WTC11 (cell line): ENCODE measurements at regions not wholly inside any gene's neighbourhood (a gene's known extent, or its start where the extent isn't known, plus 50 kb on each side); places are given as distances from the start of the nearest gene placed in this dataset.
A peak's percentile ranks its signal among the peaks of the same experiment; 100 is the strongest.
"Not testable (repeated sequence)": the region's sequence is repeated elsewhere in the genome, so short reads cannot be mapped to it uniquely, and the experiment has no call there.

Source experiments
- ATAC-seq: fragments of 200-7000 bp; cut with Tn5 transposase; 2 replicates; pipeline ENCODE4 v1.10.0; 2021; ENCODE audit warnings: mild to moderate bottlenecking, moderate library complexity
- CTCF ChIA-PET: fragments of 300-600 bp; sonication (Branson Sonifier 250); formaldehyde crosslinking; loops from one replicate; lab custom pipeline; 2021; ENCODE audit warnings: antibody characterized with exemption; lab: Charles Lee
- POLR2A ChIA-PET: fragments of 350-600 bp; sonication (Branson Sonifier 250); formaldehyde crosslinking; loops from one replicate; lab custom pipeline; 2021; ENCODE audit warnings: antibody characterized with exemption; lab: Charles Lee
- DNase-seq: peaks from one replicate; pipeline ENCODE4 v3.0.0; 2021; ENCODE audit warnings: low spot score
- H3K27ac Mint-ChIP-seq: 2 replicates; pipeline ENCODE4 v1.8.0; 2021; ENCODE audit warnings: mixed read lengths
- H3K27me3 Mint-ChIP-seq: 2 replicates; pipeline ENCODE4 v1.8.0; 2021; ENCODE audit warnings: low read depth, mild to moderate bottlenecking, moderate library complexity, mixed read lengths
- H3K36me3 Mint-ChIP-seq: 2 replicates; pipeline ENCODE4 v1.8.0; 2021; ENCODE audit warnings: mixed read lengths
- H3K4me1 Mint-ChIP-seq: 2 replicates; pipeline ENCODE4 v1.8.0; 2022; ENCODE audit warnings: mixed read lengths
- H3K4me3 Mint-ChIP-seq: 2 replicates; pipeline ENCODE4 v1.8.0; 2021; ENCODE audit warnings: mild to moderate bottlenecking, moderate library complexity, mixed read lengths
- H3K9me3 Mint-ChIP-seq: 2 replicates; pipeline ENCODE4 v1.8.0; 2021; ENCODE audit warnings: mixed read lengths
- FOXJ3 ChIP-seq: sonication (generic); formaldehyde crosslinking; IDR thresholded peaks from 2 replicates; pipeline ENCODE4 v1.9.0; 2021; ENCODE audit warnings: missing genetic modification reagents, mild to moderate bottlenecking, borderline replicate concordance
- FOXP1 ChIP-seq: sonication (generic); formaldehyde crosslinking; IDR thresholded peaks from 2 replicates; pipeline ENCODE4 v1.8.0; 2022; ENCODE audit warnings: missing genetic modification reagents, mild to moderate bottlenecking, moderate library complexity, borderline replicate concordance
- GTF2I ChIP-seq: fragments of 250-450 bp; sonication (Bioruptor Pico); conservative IDR thresholded peaks from 2 replicates; pipeline ENCODE4 v1.4.0; 2021; ENCODE audit warnings: mild to moderate bottlenecking
- JAZF1 ChIP-seq: fragments of 250-450 bp; sonication (Bioruptor Pico); IDR thresholded peaks from 2 replicates; pipeline ENCODE4 v1.9.0; 2021; ENCODE audit warnings: moderate library complexity, mild to moderate bottlenecking, inconsistent platforms
- MLX ChIP-seq: sonication (generic); formaldehyde crosslinking; IDR thresholded peaks from 2 replicates; pipeline ENCODE4 v1.8.1; 2023; ENCODE audit warnings: mild to moderate bottlenecking, missing genetic modification reagents, moderate library complexity
- OVOL2 ChIP-seq: fragments of 250-450 bp; sonication (Bioruptor Pico); IDR thresholded peaks from 2 replicates; pipeline ENCODE4 v1.9.0; 2021; ENCODE audit warnings: mild to moderate bottlenecking, borderline replicate concordance
- PREB ChIP-seq: sonication (generic); formaldehyde crosslinking; IDR thresholded peaks from 2 replicates; pipeline ENCODE4 v1.8.1; 2022; ENCODE audit warnings: mild to moderate bottlenecking, missing genetic modification reagents, moderate library complexity, borderline replicate concordance
- RORB ChIP-seq: fragments of 250-450 bp; sonication (Bioruptor Pico); IDR thresholded peaks from 2 replicates; pipeline ENCODE4 v1.9.0; 2021; ENCODE audit warnings: mild to moderate bottlenecking
- SOX15 ChIP-seq: fragments of 250-450 bp; sonication (Bioruptor Pico); IDR thresholded peaks from 2 replicates; pipeline ENCODE4 v1.9.0; 2021; ENCODE audit warnings: mild to moderate bottlenecking
- SP1 ChIP-seq: sonication (generic); formaldehyde crosslinking; conservative IDR thresholded peaks from 2 replicates; pipeline ENCODE4 v1.8.1; 2022; ENCODE audit warnings: missing genetic modification reagents
- TP53 ChIP-seq: sonication (generic); formaldehyde crosslinking; IDR thresholded peaks from 2 replicates; pipeline ENCODE4 v1.8.1; 2023; ENCODE audit warnings: mild to moderate bottlenecking, missing genetic modification reagents
- USF2 ChIP-seq: sonication (generic); formaldehyde crosslinking; IDR thresholded peaks from 2 replicates; pipeline ENCODE4 v1.8.1; 2023; ENCODE audit warnings: mild to moderate bottlenecking, missing genetic modification reagents, moderate library complexity
- ZBTB21 ChIP-seq: sonication (generic); formaldehyde crosslinking; IDR thresholded peaks from 2 replicates; pipeline ENCODE4 v1.8.1; 2023; ENCODE audit warnings: mild to moderate bottlenecking, missing genetic modification reagents, borderline replicate concordance
- ZNF281 ChIP-seq: sonication (generic); formaldehyde crosslinking; IDR thresholded peaks from 2 replicates; pipeline ENCODE4 v1.8.0; 2023; ENCODE audit warnings: mild to moderate bottlenecking, missing genetic modification reagents
- ZNF317 ChIP-seq: sonication (generic); formaldehyde crosslinking; IDR thresholded peaks from 2 replicates; pipeline ENCODE4 v1.8.1; 2023; ENCODE audit warnings: low read depth, mild to moderate bottlenecking, moderate library complexity, missing genetic modification reagents, borderline replicate concordance
- ZNF396 ChIP-seq: fragments of 250-450 bp; sonication (Bioruptor Pico); IDR thresholded peaks from 2 replicates; pipeline ENCODE4 v1.8.0; 2021; ENCODE audit warnings: mild to moderate bottlenecking, moderate library complexity, borderline replicate concordance
- ZNF423 ChIP-seq: fragments of 250-450 bp; sonication (Bioruptor Pico); IDR thresholded peaks from 2 replicates; pipeline ENCODE4 v2.1.2; 2022; ENCODE audit warnings: mild to moderate bottlenecking, moderate library complexity
- TF ChIP-seq, protein P1 (sequence below): sonication (generic); formaldehyde crosslinking; IDR thresholded peaks from 2 replicates; pipeline ENCODE4 v1.8.0; 2022; ENCODE audit warnings: mild to moderate bottlenecking, missing genetic modification reagents
- TF ChIP-seq, protein P2 (sequence below): fragments of 250-450 bp; sonication (Bioruptor Pico); IDR thresholded peaks from 2 replicates; pipeline ENCODE4 v2.1.2; 2022; ENCODE audit warnings: mild to moderate bottlenecking, moderate library complexity

- Mint-ChIP-seq H3K4me1 (peaks cover 25% of the 10 kb centered on the region), H3K9me3 (peaks cover 20% of the 10 kb centered on the region), H3K27ac (peak overlapping the region; percentile 82), H3K4me3 (peak overlapping the region; percentile 83)
- H3K36me3 Mint-ChIP-seq, ATAC-seq, CTCF ChIA-PET, POLR2A ChIA-PET, H3K27me3 Mint-ChIP-seq: not testable (repeated sequence)
- peak; percentile 66 for DNase-seq
- TF ChIP-seq, protein P1, sequence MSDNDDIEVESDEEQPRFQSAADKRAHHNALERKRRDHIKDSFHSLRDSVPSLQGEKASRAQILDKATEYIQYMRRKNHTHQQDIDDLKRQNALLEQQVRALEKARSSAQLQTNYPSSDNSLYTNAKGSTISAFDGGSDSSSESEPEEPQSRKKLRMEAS = 0 out of 2 replicates have a peak, but pooled peaks have one; percentile 30
- peak; percentile 57; the same call in 1 of the 2 replicates for TF ChIP-seq ZNF281 (CRISPR knock-in tag)
Measured at GRCh38 chr4:65998807-65999517, 328.7 kb upstream of the EPHA5 start.

DNA sequence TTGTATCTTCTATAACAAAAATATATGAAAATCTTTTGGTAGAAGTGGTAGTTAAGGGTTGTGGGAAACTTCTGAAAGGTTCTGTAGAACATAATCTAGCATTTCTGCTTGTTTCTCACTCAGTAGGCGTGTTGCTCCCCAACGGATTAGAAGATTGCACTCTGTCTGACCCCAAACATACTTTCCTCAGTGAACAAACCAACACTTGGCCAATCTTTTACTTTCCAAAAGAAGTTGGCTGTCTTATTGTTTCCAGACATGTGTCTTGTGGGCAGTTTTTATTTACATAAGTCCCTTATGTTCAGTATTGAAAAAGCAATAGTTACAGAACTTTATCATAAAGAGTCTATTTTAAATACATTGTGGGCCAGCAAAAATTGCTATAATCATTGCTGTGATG lies 312.8 kb upstream of the EPHA5 start:
- POLR2A ChIA-PET = no interaction called here
- Mint-ChIP-seq H3K4me1 (no peaks in the 10 kb centered on the region), H3K4me3 (no peak overlapping the region), H3K27me3 (no peaks in the 10 kb centered on the region; the same call in 1 of the 2 replicates)
- TF ChIP-seq FOXJ3 (CRISPR knock-in tag) (no peak), MLX (no peak), FOXP1 (CRISPR knock-in tag) (no peak), ZNF396 (CRISPR knock-in tag) (no peak)
- TF ChIP-seq, all 79 proteins: peak for 0
- H3K36me3 Mint-ChIP-seq = peaks cover 3% of the 10 kb centered on the region; the same call in 1 of the 2 replicates
- CTCF ChIA-PET = no interaction called here
- H3K9me3 Mint-ChIP-seq = peaks cover 17% of the 10 kb centered on the region
- no peak overlapping the region for H3K27ac Mint-ChIP-seq
- ATAC-seq (no peak), DNase-seq (no peak)

GRCh38 chr4:65976287-65976686 lies 306.0 kb upstream of the EPHA5 start:
- Mint-ChIP-seq H3K36me3 (peaks cover 8% of the 10 kb centered on the region), H3K27ac (no peak overlapping the region), H3K4me3 (no peak overlapping the region), H3K9me3 (peaks cover 12% of the 10 kb centered on the region), H3K27me3 (no peaks in the 10 kb centered on the region), H3K4me1 (no peaks in the 10 kb centered on the region)
- CTCF ChIA-PET = no interaction called here
- peak; percentile 59; the same call in 1 of the 2 replicates for TF ChIP-seq GTF2I (CRISPR knock-in tag)
- TF ChIP-seq USF2 (CRISPR knock-in tag) = no peak
- TF ChIP-seq OVOL2 (CRISPR knock-in tag) = no peak
- TF ChIP-seq ZNF423 (CRISPR knock-in tag) = no peak
- DNase-seq (no peak), ATAC-seq (no peak)
- POLR2A ChIA-PET = no interaction called here

DNA sequence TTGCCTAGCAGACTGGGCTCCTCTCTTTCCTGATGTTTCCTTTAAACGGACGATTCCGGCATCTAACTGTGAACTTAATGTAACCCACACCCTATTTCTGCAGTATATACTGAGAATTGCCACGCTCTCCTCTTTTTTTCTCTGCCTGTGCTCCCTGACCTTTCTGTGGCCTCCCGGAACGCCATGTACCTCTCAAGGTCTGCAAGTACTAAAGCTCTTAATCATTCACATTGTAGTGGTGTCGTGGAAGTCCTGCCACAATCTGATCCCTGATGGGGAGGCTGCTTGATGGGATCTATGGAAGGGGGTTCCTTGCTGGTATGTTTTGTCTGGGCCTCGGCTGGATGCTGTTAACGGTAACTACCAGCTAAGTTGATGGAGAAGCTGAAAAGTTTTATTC lies 302.9 kb upstream of the EPHA5 start:
- POLR2A ChIA-PET = interaction anchor here (0.6 kb wide), 1 partner anchor 33 kb away, joined by 5 read pairs; no protein-coding TSS in a partner anchor
- CTCF ChIA-PET = no interaction called here
- H3K9me3 Mint-ChIP-seq = peaks cover 12% of the 10 kb centered on the region
- TF ChIP-seq ZBTB21 (CRISPR knock-in tag) = no peak
- TF ChIP-seq, protein P2, sequence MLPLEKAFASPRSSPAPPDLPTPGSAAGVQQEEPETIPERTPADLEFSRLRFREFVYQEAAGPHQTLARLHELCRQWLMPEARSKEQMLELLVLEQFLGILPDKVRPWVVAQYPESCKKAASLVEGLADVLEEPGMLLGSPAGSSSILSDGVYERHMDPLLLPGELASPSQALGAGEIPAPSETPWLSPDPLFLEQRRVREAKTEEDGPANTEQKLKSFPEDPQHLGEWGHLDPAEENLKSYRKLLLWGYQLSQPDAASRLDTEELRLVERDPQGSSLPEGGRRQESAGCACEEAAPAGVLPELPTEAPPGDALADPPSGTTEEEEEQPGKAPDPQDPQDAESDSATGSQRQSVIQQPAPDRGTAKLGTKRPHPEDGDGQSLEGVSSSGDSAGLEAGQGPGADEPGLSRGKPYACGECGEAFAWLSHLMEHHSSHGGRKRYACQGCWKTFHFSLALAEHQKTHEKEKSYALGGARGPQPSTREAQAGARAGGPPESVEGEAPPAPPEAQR (CRISPR knock-in tag) = no peak
- TF ChIP-seq SOX15 = no peak
- no peak for TF ChIP-seq PREB (CRISPR knock-in tag)
- TF ChIP-seq JAZF1 (CRISPR knock-in tag) = no peak
- TF ChIP-seq RORB (CRISPR knock-in tag) = no peak
- no peak for TF ChIP-seq ZNF317 (CRISPR knock-in tag)
- no peak for TF ChIP-seq TP53
- no peak for TF ChIP-seq SP1 (CRISPR knock-in tag)

More for the DNA sequence above, 302.9 kb upstream of the EPHA5 start:
- Mint-ChIP-seq H3K27me3 (no peaks in the 10 kb centered on the region), H3K27ac (no peak overlapping the region), H3K4me3 (no peak overlapping the region), H3K36me3 (peaks cover 8% of the 10 kb centered on the region), H3K4me1 (no peaks in the 10 kb centered on the region)
- DNase-seq (no peak), ATAC-seq (no peak)
